GM19023 (cell line): ENCODE measurements at regions not wholly inside any gene's neighbourhood (a gene's known extent, or its start where the extent isn't known, plus 50 kb on each side); places are given as distances from the start of the nearest gene placed in this dataset.

Source experiments
- ATAC-seq: cut with Tn5 transposase; IDR thresholded peaks from one replicate; pipeline ENCODE4 v1.9.1; 2021; ENCODE audit warnings: mild to moderate bottlenecking, moderate library complexity; ENCODE audit not compliant: unreplicated experiment

GRCh38 chr2:103469800-103470199 lies 708.0 kb downstream of the TMEM182 start:
- ATAC-seq = no peak

- ATAC-seq = no peak
Observed at GRCh38 chr2:103484906-103485305, 723.1 kb downstream of the TMEM182 start.

- ATAC-seq = no peak
Observed at GRCh38 chr2:103496850-103497249, 735.0 kb downstream of the TMEM182 start.

- ATAC-seq = no peak
Observed at GRCh38 chr2:103506812-103507211, 745.0 kb downstream of the TMEM182 start.

GRCh38 chr2:103512442-103512841 lies 750.6 kb downstream of the TMEM182 start:
- ATAC-seq = no peak

GRCh38 chr2:103520547-103520946 lies 758.7 kb downstream of the TMEM182 start:
- no peak for ATAC-seq

- no peak for ATAC-seq
Observed at GRCh38 chr2:103525756-103526155, 763.9 kb downstream of the TMEM182 start.

GRCh38 chr2:103526757-103527156 lies 764.9 kb downstream of the TMEM182 start:
- no peak for ATAC-seq

- no peak for ATAC-seq
Observed at GRCh38 chr2:103527278-103527677, 765.4 kb downstream of the TMEM182 start.

- no peak for ATAC-seq
Observed at GRCh38 chr2:103529798-103530502, 768.1 kb downstream of the TMEM182 start.

GRCh38 chr2:103552775-103553174 lies 790.9 kb downstream of the TMEM182 start:
- no peak for ATAC-seq

GRCh38 chr2:103594823-103595222 lies 833.0 kb downstream of the TMEM182 start:
- no peak for ATAC-seq

- ATAC-seq = no peak
Observed at GRCh38 chr2:103605071-103605780, 843.4 kb downstream of the TMEM182 start.

GRCh38 chr2:103615611-103616105 lies 853.8 kb downstream of the TMEM182 start:
- ATAC-seq = no peak

GRCh38 chr2:103616891-103617290 lies 855.1 kb downstream of the TMEM182 start:
- no peak for ATAC-seq

- no peak for ATAC-seq
Observed at GRCh38 chr2:103618112-103618511, 856.3 kb downstream of the TMEM182 start.

- no peak for ATAC-seq
Observed at GRCh38 chr2:103627301-103627700, 865.5 kb downstream of the TMEM182 start.

GRCh38 chr2:103638978-103639377 lies 877.1 kb downstream of the TMEM182 start:
- ATAC-seq = no peak

- ATAC-seq = no peak
Observed at GRCh38 chr2:103656558-103656957, 894.7 kb downstream of the TMEM182 start.

- no peak for ATAC-seq
Observed at GRCh38 chr2:103660519-103660918, 898.7 kb downstream of the TMEM182 start.

- ATAC-seq = no peak
Observed at GRCh38 chr2:103660947-103661346, 899.1 kb downstream of the TMEM182 start.

GRCh38 chr2:103664690-103665089 lies 902.9 kb downstream of the TMEM182 start:
- no peak for ATAC-seq
